Cardiac fibroblast (primary cell): ENCODE measurements at regions not wholly inside any gene's neighbourhood (a gene's known extent, or its start where the extent isn't known, plus 50 kb on each side); places are given as distances from the start of the nearest gene placed in this dataset.

ENCODE experiments used
- DNase-seq, 2 donors: peaks; one replicate each; pipeline versions ENCODE4 v3.0.0 to v3.0.0-alpha.2; 2010; ENCODE audit warnings: low read depth in 2 of 2
- H3K4me3 ChIP-seq, 2 donors: replicated peaks in 1 of 2; 1 replicate in 1 of 2; 2 replicates in 1 of 2; pipeline ENCODE4 v1.5.1; 2011; ENCODE audit warnings: low read depth in 2 of 2, low read length in 2 of 2, mild to moderate bottlenecking in 2 of 2, moderate library complexity in 1 of 2
- TF ChIP-seq, protein P1 (sequence below): IDR thresholded peaks from one replicate; pipeline ENCODE4 v1.5.1; 2011; ENCODE audit warnings: low read depth, mild to moderate bottlenecking, low read length, inconsistent platforms

- no peak overlapping the region for H3K4me3 ChIP-seq
- TF ChIP-seq, protein P1, sequence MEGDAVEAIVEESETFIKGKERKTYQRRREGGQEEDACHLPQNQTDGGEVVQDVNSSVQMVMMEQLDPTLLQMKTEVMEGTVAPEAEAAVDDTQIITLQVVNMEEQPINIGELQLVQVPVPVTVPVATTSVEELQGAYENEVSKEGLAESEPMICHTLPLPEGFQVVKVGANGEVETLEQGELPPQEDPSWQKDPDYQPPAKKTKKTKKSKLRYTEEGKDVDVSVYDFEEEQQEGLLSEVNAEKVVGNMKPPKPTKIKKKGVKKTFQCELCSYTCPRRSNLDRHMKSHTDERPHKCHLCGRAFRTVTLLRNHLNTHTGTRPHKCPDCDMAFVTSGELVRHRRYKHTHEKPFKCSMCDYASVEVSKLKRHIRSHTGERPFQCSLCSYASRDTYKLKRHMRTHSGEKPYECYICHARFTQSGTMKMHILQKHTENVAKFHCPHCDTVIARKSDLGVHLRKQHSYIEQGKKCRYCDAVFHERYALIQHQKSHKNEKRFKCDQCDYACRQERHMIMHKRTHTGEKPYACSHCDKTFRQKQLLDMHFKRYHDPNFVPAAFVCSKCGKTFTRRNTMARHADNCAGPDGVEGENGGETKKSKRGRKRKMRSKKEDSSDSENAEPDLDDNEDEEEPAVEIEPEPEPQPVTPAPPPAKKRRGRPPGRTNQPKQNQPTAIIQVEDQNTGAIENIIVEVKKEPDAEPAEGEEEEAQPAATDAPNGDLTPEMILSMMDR: no peak
- DNase-seq: no peak
Observed at GRCh38 chrY:8084192-8084591, 1172.6 kb upstream of the AMELY start.

DNA sequence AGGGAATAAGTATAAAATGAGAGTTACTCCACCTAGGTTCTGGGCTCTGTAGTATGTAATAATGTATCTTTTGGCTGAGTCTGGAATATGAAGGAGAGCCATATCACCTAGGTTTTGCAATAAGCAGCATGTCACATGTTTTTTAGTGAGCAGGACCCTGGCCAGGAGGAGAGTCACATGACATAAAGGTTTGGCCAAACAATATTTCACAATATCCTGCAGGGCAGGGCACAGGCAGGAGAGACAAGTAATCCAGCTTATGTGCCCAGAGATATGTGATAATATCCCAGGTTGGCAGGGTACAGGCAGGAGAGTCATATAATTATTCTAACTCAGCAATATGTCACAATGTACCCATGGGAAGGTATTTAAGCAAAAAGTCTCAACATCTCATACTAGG lies 1169.6 kb upstream of the AMELY start:
- no peak overlapping the region for H3K4me3 ChIP-seq
- DNase-seq: peak; percentile 8
- TF ChIP-seq, protein P1: no peak

GRCh38 chrY:8065220-8065619 lies 1153.7 kb upstream of the AMELY start:
- H3K4me3 ChIP-seq: no peak overlapping the region
- TF ChIP-seq, protein P1: no peak
- DNase-seq: no peak

- TF ChIP-seq, protein P1: no peak
Observed at GRCh38 chrY:8064500-8064899, 1152.9 kb upstream of the AMELY start.

DNA sequence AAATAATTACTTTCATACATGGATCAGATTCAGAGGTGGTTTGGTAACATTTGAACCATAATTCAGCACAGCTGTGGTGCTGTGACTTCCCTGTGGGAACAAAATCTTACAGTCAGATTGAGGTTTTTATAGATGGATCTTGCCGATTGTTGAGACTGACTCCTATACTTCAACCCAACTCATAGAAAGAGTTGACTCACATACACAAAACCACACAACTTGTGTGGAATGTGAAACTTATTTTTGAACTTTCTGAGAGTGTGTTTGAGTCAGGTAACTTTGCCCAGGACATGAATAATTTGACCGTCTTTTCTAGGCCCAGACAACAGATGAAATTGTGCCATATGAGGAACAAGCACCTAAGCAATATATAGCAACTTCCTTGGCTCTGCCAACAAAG lies 1152.4 kb upstream of the AMELY start:
- TF ChIP-seq, protein P1: no peak
- no peak overlapping the region for H3K4me3 ChIP-seq
- no peak for DNase-seq

More at GRCh38 chrY:8064500-8064899, 1152.9 kb upstream of the AMELY start:
- DNase-seq: peak in 1 of 2 donors; percentile 9
- H3K4me3 ChIP-seq: no peak overlapping the region

- no peak overlapping the region for H3K4me3 ChIP-seq
- TF ChIP-seq, protein P1: no peak
- DNase-seq: peak in 1 of 2 donors; percentile 40
Observed at GRCh38 chrY:8058613-8059012, 1147.1 kb upstream of the AMELY start.

DNA sequence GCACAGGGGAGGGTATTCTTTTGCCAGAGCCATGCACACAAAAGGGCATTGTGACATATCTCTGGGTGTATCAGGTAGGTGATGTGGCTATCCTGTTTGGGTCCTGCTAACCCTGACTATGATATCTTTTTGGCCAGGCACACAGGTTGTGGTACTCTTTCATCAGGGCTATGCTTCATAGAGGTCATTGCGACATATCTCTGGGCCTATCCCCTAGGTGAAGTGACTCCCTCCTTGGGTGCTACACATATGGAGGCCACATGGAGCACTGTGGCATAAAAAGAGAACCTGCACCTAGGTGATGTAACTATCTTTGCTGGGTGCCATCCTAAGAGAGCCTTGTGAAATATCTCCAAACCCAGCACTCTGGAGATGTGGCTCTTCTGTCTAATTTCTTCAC lies 1139.8 kb upstream of the AMELY start:
- no peak overlapping the region for H3K4me3 ChIP-seq
- TF ChIP-seq, protein P1: no peak
- DNase-seq: no peak
